ENCODE measurements at regions not wholly inside any gene's neighbourhood (a gene's known extent, or its start where the extent isn't known, plus 50 kb on each side); places are given as distances from the start of the nearest gene placed in this dataset.

DNA sequence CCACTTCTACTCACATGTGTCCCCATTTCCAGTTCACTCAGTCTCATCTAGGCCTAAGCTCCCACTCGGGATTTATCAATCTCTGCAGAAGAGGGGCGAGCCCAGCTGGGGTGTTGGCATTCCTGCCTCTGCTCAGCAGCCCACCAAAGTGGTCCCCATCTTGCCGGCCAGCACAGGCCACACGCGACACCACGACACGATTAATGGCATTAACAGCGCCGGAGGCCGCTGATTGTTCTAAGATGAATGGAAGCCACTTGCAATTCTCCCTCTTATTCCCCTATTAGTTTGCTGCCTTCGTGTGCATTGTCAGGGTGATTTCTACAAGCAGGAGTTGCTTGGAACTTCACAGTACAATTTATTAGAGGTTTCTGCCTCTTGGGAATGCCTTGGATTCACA, 477.3 kb downstream of the SHQ1 start:
- POLR2A ChIA-PET, result no interaction called here
- Histone ChIP-seq H3K9me2 (no peaks in the 10 kb centered on the region), H3K27ac (ENCODE audit: low read depth in 2 of 2, low read length in 1 of 2) (no peak overlapping the region), H3K27me3 (ENCODE audit: insufficient read depth) (no peaks in the 10 kb centered on the region), H3K36me3 (replicated peaks in 1 of 2; ENCODE audit: control insufficient read depth in 1 of 2, insufficient read depth in 2 of 2, low read length in 1 of 2) (peaks cover 2 to 4% of the 10 kb centered on the region in 2 experiments), H3F3A (replicated peaks; ENCODE audit: insufficient read depth) (no peaks in the 10 kb centered on the region), H2AFZ (ENCODE audit: low read depth) (no peak overlapping the region), H3K4me3 (ENCODE audit: low read depth in 2 of 2, low read length in 1 of 2) (no peak overlapping the region), H3K4me1 (ENCODE audit: control insufficient read depth in 1 of 2, insufficient read depth in 2 of 2, low read depth in 1 of 2, low read length in 1 of 2) (peaks cover 0 to 4% of the 10 kb centered on the region in 2 experiments; a peak in 2 of 4 replicates), H3K79me2 (ENCODE audit: insufficient read depth) (no peaks in the 10 kb centered on the region), H3K9me3 (no peaks in the 10 kb centered on the region), H3K4me2 (no peak overlapping the region), H3K9ac (no peak overlapping the region), H4K20me1 (ENCODE audit: insufficient read depth) (no peaks in the 10 kb centered on the region)
- CTCF ChIA-PET, result no interaction called here
- DNase-seq, result no peak
- 93% methylated on average over 11 of the region's 11 CpGs for WGBS (ENCODE audit: low lambda C conversion rate)
- no peak for TF ChIP-seq TCF12 (IDR thresholded peaks at IDR 0.05)

DNA sequence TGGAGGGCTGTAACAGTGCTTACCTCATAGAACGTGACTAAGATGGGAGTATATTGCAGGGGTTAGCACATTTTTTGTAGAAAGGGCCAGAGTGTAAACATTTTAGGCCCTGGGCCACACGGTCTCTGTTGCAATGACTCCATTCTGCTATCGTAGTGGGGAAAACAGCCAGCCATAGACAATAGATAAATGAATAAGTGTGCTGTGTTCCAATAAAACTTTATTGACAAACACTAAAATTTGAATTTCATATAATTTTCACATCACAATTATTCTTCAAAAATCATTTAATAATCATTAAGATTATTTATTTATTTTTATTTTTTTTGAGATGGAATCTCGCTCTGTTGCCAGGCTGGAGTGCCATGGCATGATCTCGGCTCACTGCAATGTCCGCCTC, 478.6 kb downstream of the SHQ1 start:
- no peak for DNase-seq
- no peak for TF ChIP-seq RFX5 (IDR thresholded peaks at IDR 0.05; ENCODE audit: low read length)
- TF ChIP-seq, protein P1, sequence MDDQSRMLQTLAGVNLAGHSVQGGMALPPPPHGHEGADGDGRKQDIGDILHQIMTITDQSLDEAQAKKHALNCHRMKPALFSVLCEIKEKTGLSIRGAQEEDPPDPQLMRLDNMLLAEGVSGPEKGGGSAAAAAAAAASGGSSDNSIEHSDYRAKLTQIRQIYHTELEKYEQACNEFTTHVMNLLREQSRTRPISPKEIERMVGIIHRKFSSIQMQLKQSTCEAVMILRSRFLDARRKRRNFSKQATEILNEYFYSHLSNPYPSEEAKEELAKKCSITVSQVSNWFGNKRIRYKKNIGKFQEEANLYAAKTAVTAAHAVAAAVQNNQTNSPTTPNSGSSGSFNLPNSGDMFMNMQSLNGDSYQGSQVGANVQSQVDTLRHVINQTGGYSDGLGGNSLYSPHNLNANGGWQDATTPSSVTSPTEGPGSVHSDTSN (IDR thresholded peaks at IDR 0.05), result no peak
- TF ChIP-seq, protein P2, sequence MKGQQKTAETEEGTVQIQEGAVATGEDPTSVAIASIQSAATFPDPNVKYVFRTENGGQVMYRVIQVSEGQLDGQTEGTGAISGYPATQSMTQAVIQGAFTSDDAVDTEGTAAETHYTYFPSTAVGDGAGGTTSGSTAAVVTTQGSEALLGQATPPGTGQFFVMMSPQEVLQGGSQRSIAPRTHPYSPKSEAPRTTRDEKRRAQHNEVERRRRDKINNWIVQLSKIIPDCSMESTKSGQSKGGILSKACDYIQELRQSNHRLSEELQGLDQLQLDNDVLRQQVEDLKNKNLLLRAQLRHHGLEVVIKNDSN (IDR thresholded peaks at IDR 0.05; ENCODE audit: borderline replicate concordance, low read depth), result no peak
- Histone ChIP-seq H3K27ac (ENCODE audit: low read depth in 2 of 2, low read length in 1 of 2) (no peak overlapping the region), H3K79me2 (ENCODE audit: insufficient read depth) (no peaks in the 10 kb centered on the region), H3K36me3 (replicated peaks in 1 of 2; ENCODE audit: control insufficient read depth in 1 of 2, insufficient read depth in 2 of 2, low read length in 1 of 2) (peaks cover 0 to 3% of the 10 kb centered on the region in 2 experiments), H3K4me3 (ENCODE audit: low read depth in 2 of 2, low read length in 1 of 2) (no peak overlapping the region), H3K9ac (no peak overlapping the region), H3K4me2 (no peak overlapping the region), H3K9me3 (no peaks in the 10 kb centered on the region), H2AFZ (ENCODE audit: low read depth) (no peak overlapping the region), H3F3A (replicated peaks; ENCODE audit: insufficient read depth) (no peaks in the 10 kb centered on the region), H4K20me1 (ENCODE audit: insufficient read depth) (no peaks in the 10 kb centered on the region), H3K9me2 (no peaks in the 10 kb centered on the region), H3K4me1 (ENCODE audit: control insufficient read depth in 1 of 2, insufficient read depth in 2 of 2, low read depth in 1 of 2, low read length in 1 of 2) (no peaks in the 10 kb centered on the region), H3K27me3 (ENCODE audit: insufficient read depth) (0 out of 2 replicates have a peak, but pooled peaks cover 3% of the 10 kb centered on the region)
- ChIA-PET CTCF (no interaction called here), POLR2A (no interaction called here)
- 87% methylated on average over 6 of the region's 6 CpGs for WGBS (ENCODE audit: low lambda C conversion rate)

DNA sequence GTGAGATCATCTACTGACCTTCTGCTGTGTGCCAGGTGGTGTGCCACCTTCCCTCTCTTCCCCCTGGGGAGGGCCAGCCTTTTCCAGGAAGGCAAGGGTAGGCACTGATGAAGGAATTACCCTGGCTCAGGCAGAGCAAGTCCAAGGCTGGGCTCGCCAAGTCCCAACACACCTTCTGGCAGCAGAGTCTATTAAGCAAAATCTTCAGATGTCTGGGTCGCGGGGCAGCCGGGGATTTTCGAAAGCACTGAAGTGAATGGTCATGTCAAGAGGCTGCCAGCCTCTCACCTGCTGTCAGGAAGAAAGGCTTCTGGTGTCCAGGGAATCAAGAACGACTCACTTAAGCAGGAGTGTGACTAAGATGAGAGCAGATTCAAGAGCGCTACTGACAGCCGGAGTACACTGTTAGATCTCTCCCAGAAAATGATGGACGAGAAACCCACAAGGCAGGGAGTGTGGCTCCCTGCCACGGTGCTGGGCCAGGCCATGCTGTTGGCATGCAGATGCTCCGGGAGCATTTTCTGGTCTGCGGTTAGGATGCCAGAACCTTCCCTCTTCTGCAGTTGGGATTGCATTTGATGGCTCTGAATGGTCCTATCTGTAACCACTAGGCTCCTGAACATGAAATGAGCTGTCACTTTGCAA, 479.8 kb downstream of the SHQ1 start:
- H3K9me2 ChIP-seq, result no peaks in the 10 kb centered on the region
- no peaks in the 10 kb centered on the region for H3K79me2 ChIP-seq (ENCODE audit: insufficient read depth)
- no peak overlapping the region for H3K4me2 ChIP-seq
- ChIA-PET CTCF (no interaction called here), POLR2A (no interaction called here)
- peaks cover 0 to 2% of the 10 kb centered on the region in 2 experiments for H3K36me3 ChIP-seq (replicated peaks in 1 of 2; ENCODE audit: control insufficient read depth in 1 of 2, insufficient read depth in 2 of 2, low read length in 1 of 2)
- no peaks in the 10 kb centered on the region for H3F3A ChIP-seq (replicated peaks; ENCODE audit: insufficient read depth)
- H3K4me3 ChIP-seq (ENCODE audit: low read depth in 2 of 2, low read length in 1 of 2), result no peak overlapping the region
- peaks cover 6% of the 10 kb centered on the region; the same call in 1 of the 2 replicates for H3K27me3 ChIP-seq (ENCODE audit: insufficient read depth)
- H3K9me3 ChIP-seq, result no peaks in the 10 kb centered on the region
- DNase-seq, result no peak
- H2AFZ ChIP-seq (ENCODE audit: low read depth), result no peak overlapping the region
- TF ChIP-seq JUND (IDR thresholded peaks at IDR 0.05) (no peak), FOXM1 (IDR thresholded peaks at IDR 0.05; ENCODE audit: low read depth) (no peak), GABPA (IDR thresholded peaks at IDR 0.05; ENCODE audit: low read depth) (no peak), POLR2AphosphoS5 (IDR thresholded peaks at IDR 0.05; ENCODE audit: low read depth, low read length) (no peak), TAF1 (IDR thresholded peaks at IDR 0.05; ENCODE audit: borderline replicate concordance, low read depth, low read length) (no peak)
- TF ChIP-seq, protein P3, sequence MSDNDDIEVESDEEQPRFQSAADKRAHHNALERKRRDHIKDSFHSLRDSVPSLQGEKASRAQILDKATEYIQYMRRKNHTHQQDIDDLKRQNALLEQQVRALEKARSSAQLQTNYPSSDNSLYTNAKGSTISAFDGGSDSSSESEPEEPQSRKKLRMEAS (IDR thresholded peaks at IDR 0.05; ENCODE audit: low read depth), result no peak
- TF ChIP-seq, protein P4, sequence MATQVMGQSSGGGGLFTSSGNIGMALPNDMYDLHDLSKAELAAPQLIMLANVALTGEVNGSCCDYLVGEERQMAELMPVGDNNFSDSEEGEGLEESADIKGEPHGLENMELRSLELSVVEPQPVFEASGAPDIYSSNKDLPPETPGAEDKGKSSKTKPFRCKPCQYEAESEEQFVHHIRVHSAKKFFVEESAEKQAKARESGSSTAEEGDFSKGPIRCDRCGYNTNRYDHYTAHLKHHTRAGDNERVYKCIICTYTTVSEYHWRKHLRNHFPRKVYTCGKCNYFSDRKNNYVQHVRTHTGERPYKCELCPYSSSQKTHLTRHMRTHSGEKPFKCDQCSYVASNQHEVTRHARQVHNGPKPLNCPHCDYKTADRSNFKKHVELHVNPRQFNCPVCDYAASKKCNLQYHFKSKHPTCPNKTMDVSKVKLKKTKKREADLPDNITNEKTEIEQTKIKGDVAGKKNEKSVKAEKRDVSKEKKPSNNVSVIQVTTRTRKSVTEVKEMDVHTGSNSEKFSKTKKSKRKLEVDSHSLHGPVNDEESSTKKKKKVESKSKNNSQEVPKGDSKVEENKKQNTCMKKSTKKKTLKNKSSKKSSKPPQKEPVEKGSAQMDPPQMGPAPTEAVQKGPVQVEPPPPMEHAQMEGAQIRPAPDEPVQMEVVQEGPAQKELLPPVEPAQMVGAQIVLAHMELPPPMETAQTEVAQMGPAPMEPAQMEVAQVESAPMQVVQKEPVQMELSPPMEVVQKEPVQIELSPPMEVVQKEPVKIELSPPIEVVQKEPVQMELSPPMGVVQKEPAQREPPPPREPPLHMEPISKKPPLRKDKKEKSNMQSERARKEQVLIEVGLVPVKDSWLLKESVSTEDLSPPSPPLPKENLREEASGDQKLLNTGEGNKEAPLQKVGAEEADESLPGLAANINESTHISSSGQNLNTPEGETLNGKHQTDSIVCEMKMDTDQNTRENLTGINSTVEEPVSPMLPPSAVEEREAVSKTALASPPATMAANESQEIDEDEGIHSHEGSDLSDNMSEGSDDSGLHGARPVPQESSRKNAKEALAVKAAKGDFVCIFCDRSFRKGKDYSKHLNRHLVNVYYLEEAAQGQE (IDR thresholded peaks at IDR 0.05; ENCODE audit: low read depth, low read length), result no peak
- no peak overlapping the region for H3K27ac ChIP-seq (ENCODE audit: low read depth in 2 of 2, low read length in 1 of 2)
- H4K20me1 ChIP-seq (ENCODE audit: insufficient read depth), result no peaks in the 10 kb centered on the region
- no peak overlapping the region for H3K9ac ChIP-seq
- H3K4me1 ChIP-seq (ENCODE audit: control insufficient read depth in 1 of 2, insufficient read depth in 2 of 2, low read depth in 1 of 2, low read length in 1 of 2), result no peaks in the 10 kb centered on the region
- no CpG with 5 or more reads among the region's 12 CpGs for WGBS (ENCODE audit: low lambda C conversion rate)
